GM12878 (cell line): ENCODE measurements at regions not wholly inside any gene's neighbourhood (a gene's known extent, or its start where the extent isn't known, plus 50 kb on each side); places are given as distances from the start of the nearest gene placed in this dataset.

ENCODE experiments used
- ATAC-seq: fragments of 200-7000 bp; cut with Tn5 transposase; 3 replicates; pipeline ENCODE4 v1.9.1; 2020; ENCODE audit warnings: mild to moderate bottlenecking, moderate library complexity
- BruUV-seq: library from RNA; stranded (reverse); fragments of 400-500 nt; replicated peaks from 2 replicates; lab custom pipeline; 2021; lab: Mats Ljungman, UMichigan
- CTCF ChIA-PET: fragments of 300-600 bp; sonication (Branson Sonifier 250); formaldehyde crosslinking; extraction: SDS; loops from one replicate; lab custom pipeline; 2021; ENCODE audit warnings: inconsistent platforms; lab: Yijun Ruan, JAX
- POLR2A ChIA-PET: fragments of 350-600 bp; formaldehyde crosslinking; extraction: SDS; loops from one replicate; lab custom pipeline; 2021; ENCODE audit warnings: inconsistent platforms; lab: Charles Lee
- RAD21 ChIA-PET: fragments of 300-600 bp; sonication (Branson Sonifier 250); formaldehyde crosslinking; loops from one replicate; lab custom pipeline; 2023; ENCODE audit warnings: antibody characterized with exemption; ENCODE audit not compliant: unreplicated experiment; lab: Charles Lee
- SMC1A ChIA-PET: fragments of 300-600 bp; sonication (Branson Sonifier 250); formaldehyde crosslinking; loops from one replicate; lab custom pipeline; 2023; ENCODE audit not compliant: unreplicated experiment, uncharacterized antibody; lab: Charles Lee
- DNase-seq: peaks from one replicate; pipeline ENCODE4 v3.0.0-alpha.2; 2011; ENCODE audit warnings: low read depth, low spot score
- FAIRE-seq: peaks from 3 replicates; lab custom pipeline; 2011; peaks lifted over from hg19 to GRCh38; lab: Jason Lieb, UNC
- H2AFZ ChIP-seq: 2 replicates; pipeline ENCODE4 v1.6.0; 2011; ENCODE audit warnings: low read depth, low read length, control low read depth; ENCODE audit not compliant: control insufficient read depth
- H3K27ac ChIP-seq: 2 replicates; pipeline ENCODE4 v1.5.1; 2011; ENCODE audit warnings: control low read depth; ENCODE audit not compliant: control insufficient read depth, insufficient read depth
- H3K27me3 ChIP-seq, 2 experiments: replicated peaks in 1 of 2; 2 replicates each; pipeline versions ENCODE4 v1.6.0 to v1.6.1; 2011; ENCODE audit warnings: low read length in 1 of 2; ENCODE audit not compliant: control insufficient read depth in 2 of 2, insufficient read depth in 2 of 2
- H3K36me3 ChIP-seq, 2 experiments: 2 replicates each; pipeline ENCODE4 v1.5.1; 2011; ENCODE audit warnings: low read length in 1 of 2; ENCODE audit not compliant: control insufficient read depth in 2 of 2, insufficient read depth in 2 of 2
- H3K4me1 ChIP-seq: 2 replicates; pipeline ENCODE4 v1.6.1; 2011; ENCODE audit warnings: mild to moderate bottlenecking, low read length, moderate library complexity, mixed read lengths; ENCODE audit not compliant: control insufficient read depth, insufficient read depth
- H3K4me2 ChIP-seq: 2 replicates; pipeline ENCODE4 v1.6.0; 2011; ENCODE audit warnings: control low read depth; ENCODE audit not compliant: control insufficient read depth, insufficient read depth
- H3K4me3 ChIP-seq: fragments of 200-600 bp; sonication (generic); 2 replicates; pipeline ENCODE4 v1.5.1; 2016
- H3K79me2 ChIP-seq: 2 replicates; pipeline ENCODE4 v1.6.0; 2011; ENCODE audit warnings: low read length; ENCODE audit not compliant: control insufficient read depth, insufficient read depth
- H3K9ac ChIP-seq: 2 replicates; pipeline ENCODE4 v1.8.0; 2011; ENCODE audit warnings: low read length, control low read depth, mixed read lengths; ENCODE audit not compliant: control insufficient read depth, insufficient read depth
- H3K9me3 ChIP-seq: replicated peaks from 3 replicates; pipeline ENCODE4 v1.5.1; 2011; ENCODE audit warnings: mild to moderate bottlenecking, low read length; ENCODE audit not compliant: control insufficient read depth, insufficient read depth
- H4K20me1 ChIP-seq: 2 replicates; pipeline ENCODE4 v1.6.0; 2011; ENCODE audit not compliant: control insufficient read depth, insufficient read depth
- ATF3 ChIP-seq: IDR thresholded peaks from 2 replicates; pipeline ENCODE4 v1.6.1; 2011; ENCODE audit warnings: low read depth, mild to moderate bottlenecking, low read length, moderate library complexity, borderline replicate concordance; ENCODE audit errors: extremely low read depth
- BCL11A ChIP-seq: IDR thresholded peaks from 2 replicates; pipeline ENCODE4 v1.6.1; 2011; ENCODE audit warnings: low read depth, low read length
- BHLHE40 ChIP-seq, 2 experiments: fragments of 450-650 bp in 1 of 2; IDR thresholded peaks; 2 replicates each; pipeline ENCODE4 v1.6.1; 2011 to 2017; ENCODE audit warnings: low read depth in 2 of 2, borderline replicate concordance in 1 of 2, improper control_type of control experiment in 1 of 2, low read length in 1 of 2, mild to moderate bottlenecking in 1 of 2
- BRCA1 ChIP-seq: IDR thresholded peaks from 2 replicates; pipeline ENCODE4 v1.6.1; 2011; ENCODE audit warnings: low read depth, low read length, improper control_type of control experiment
- CHD4 ChIP-seq: fragments of 200-600 bp; sonication (generic); IDR thresholded peaks from 2 replicates; pipeline ENCODE4 v1.6.1; 2016; ENCODE audit warnings: mild to moderate bottlenecking
- FOXM1 ChIP-seq: IDR thresholded peaks from 2 replicates; pipeline ENCODE4 v1.6.1; 2012; ENCODE audit warnings: low read depth, mild to moderate bottlenecking, inconsistent platforms, low read length, moderate library complexity
- IKZF2 ChIP-seq, 2 experiments: fragments of 450-650 bp; IDR thresholded peaks; 2 replicates each; pipeline ENCODE4 v1.6.1; 2017; ENCODE audit warnings: mild to moderate bottlenecking in 2 of 2, moderate library complexity in 2 of 2
- IRF4 ChIP-seq: IDR thresholded peaks from 2 replicates; pipeline ENCODE4 v1.6.1; 2011; ENCODE audit warnings: low read depth, low read length
- IRF5 ChIP-seq: fragments of 450-650 bp; IDR thresholded peaks from 2 replicates; pipeline ENCODE4 v1.6.1; 2017; ENCODE audit warnings: borderline replicate concordance
- JUNB ChIP-seq: IDR thresholded peaks from 2 replicates; pipeline ENCODE4 v1.6.1; 2016; ENCODE audit warnings: antibody characterized with exemption, mild to moderate bottlenecking
- MTA2 ChIP-seq: fragments of 450-650 bp; IDR thresholded peaks from 2 replicates; pipeline ENCODE4 v1.6.1; 2016; ENCODE audit warnings: low read depth, mild to moderate bottlenecking, moderate library complexity
- NFXL1 ChIP-seq: fragments of 450-650 bp; IDR thresholded peaks from 2 replicates; pipeline ENCODE4 v1.6.1; 2017; ENCODE audit warnings: antibody characterized with exemption, mild to moderate bottlenecking, borderline replicate concordance
- NFYB ChIP-seq: IDR thresholded peaks from 2 replicates; pipeline ENCODE4 v1.6.1; 2011; ENCODE audit warnings: low read depth, mild to moderate bottlenecking, low read length, improper control_type of control experiment, moderate library complexity; ENCODE audit not compliant: insufficient read depth
- RBBP5 ChIP-seq: fragments of 200-600 bp; sonication (generic); conservative IDR thresholded peaks from 2 replicates; pipeline ENCODE4 v1.6.1; 2016
- SREBF2 ChIP-seq: IDR thresholded peaks from 2 replicates; pipeline ENCODE4 v1.6.1; 2012; ENCODE audit warnings: mild to moderate bottlenecking, low read length
- WRNIP1 ChIP-seq: IDR thresholded peaks from 2 replicates; pipeline ENCODE4 v1.6.1; 2011; ENCODE audit warnings: low read depth, low read length, improper control_type of control experiment, borderline replicate concordance
- ZBED1 ChIP-seq: IDR thresholded peaks from 2 replicates; pipeline ENCODE4 v1.6.1; 2016; ENCODE audit warnings: borderline replicate concordance
- WGBS: methylation state at CpG from one replicate; pipeline ENCODE4 v1.1.6; 2016; ENCODE audit warnings: low lambda C conversion rate; ENCODE audit not compliant: insufficient replicate concordance, insufficient coverage; ENCODE audit errors: missing lambda C conversion rate; 5-methylcytosine and 5-hydroxymethylcytosine counted together
- in situ Hi-C: fragments of 300-500 bp; cut with MboI; formaldehyde crosslinking; loops from 9 replicates; pipeline ENCODE4 v1.14.3; 2018; ENCODE audit warnings: mixed read lengths
- intact Hi-C: fragments of 100-400 bp; cut with micrococcal nuclease; formaldehyde crosslinking; loops from one replicate; pipeline ENCODE4 v1.14.2; 2022; ENCODE audit not compliant: unreplicated experiment
- TF ChIP-seq, protein P1 (sequence below): IDR thresholded peaks from 2 replicates; pipeline ENCODE4 v1.6.1; 2011; ENCODE audit warnings: borderline replicate concordance, low read depth, mild to moderate bottlenecking, moderate library complexity, mixed read lengths, low read length; ENCODE audit not compliant: insufficient read depth; ENCODE audit errors: extremely low read length

GRCh38 chrX:97907791-97908190 lies 1024.1 kb downstream of the RPA4 start:
- no peak for ATAC-seq
- Histone ChIP-seq H3K9ac (no peak overlapping the region), H3K79me2 (no peaks in the 10 kb centered on the region), H3K4me1 (no peaks in the 10 kb centered on the region), H3K36me3 (no peaks in the 10 kb centered on the region), H3K4me2 (no peak overlapping the region), H2AFZ (no peak overlapping the region), H3K9me3 (no peaks in the 10 kb centered on the region), H4K20me1 (no peaks in the 10 kb centered on the region), H3K27ac (no peak overlapping the region), H3K27me3 (no peaks in the 10 kb centered on the region), H3K4me3 (no peak overlapping the region)
- TF ChIP-seq IRF5: no peak
- BruUV-seq: no TSS peak
- POLR2A ChIA-PET: no interaction called here
- FAIRE-seq: no peak
- intact Hi-C loops (no loop called here), in situ Hi-C loops (no loop called here)
- DNase-seq: no peak
- WGBS: 0% methylated on average over 1 of the region's 1 CpG
- SMC1A ChIA-PET: no interaction called here
- RAD21 ChIA-PET: no interaction called here
- CTCF ChIA-PET: no interaction called here

DNA sequence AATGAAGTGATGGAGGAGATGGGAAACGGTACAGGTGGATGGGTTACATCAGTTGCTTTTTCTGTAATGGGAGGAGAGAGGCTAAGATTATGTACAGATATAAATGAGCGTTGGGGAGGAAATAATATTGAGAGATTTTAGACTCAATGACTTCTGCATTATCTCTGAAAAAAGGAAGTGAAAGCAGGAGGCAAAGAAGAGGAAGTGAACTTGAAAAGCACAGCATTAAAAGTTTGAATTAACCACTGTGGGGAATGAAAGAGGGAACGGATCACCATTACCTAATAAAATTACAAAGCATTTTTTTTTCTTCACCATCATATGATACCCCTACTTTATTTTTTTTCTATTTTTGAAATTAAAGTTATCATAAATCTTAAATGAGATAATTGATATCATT lies 1025.5 kb downstream of the RPA4 start:
- SMC1A ChIA-PET: no interaction called here
- POLR2A ChIA-PET: no interaction called here
- H3K27me3 ChIP-seq: no peaks in the 10 kb centered on the region
- no peaks in the 10 kb centered on the region for H4K20me1 ChIP-seq
- ATAC-seq (peak; percentile 91), FAIRE-seq (no peak), DNase-seq (peak; percentile 1)
- no peaks in the 10 kb centered on the region for H3K36me3 ChIP-seq
- H3K9ac ChIP-seq: no peak overlapping the region
- H3K9me3 ChIP-seq: no peaks in the 10 kb centered on the region
- no peaks in the 10 kb centered on the region for H3K4me1 ChIP-seq
- no peak overlapping the region for H3K4me3 ChIP-seq
- H3K79me2 ChIP-seq: no peaks in the 10 kb centered on the region
- in situ Hi-C loops: no loop called here
- no peak overlapping the region for H2AFZ ChIP-seq
- H3K27ac ChIP-seq: no peak overlapping the region
- no peak overlapping the region for H3K4me2 ChIP-seq
- CTCF ChIA-PET: no interaction called here
- BruUV-seq: no TSS peak
- RAD21 ChIA-PET: no interaction called here
- intact Hi-C loops: no loop called here
- 2% methylated on average over 3 of the region's 3 CpGs for WGBS
- TF ChIP-seq CHD4: no peak
- no peak for TF ChIP-seq WRNIP1
- peak; percentile 67 for TF ChIP-seq IRF4
- no peak for TF ChIP-seq BHLHE40 (IDR thresholded peaks at IDR 0.05; ENCODE audit: borderline replicate concordance in 1 of 2, low read depth in 2 of 2, low read length in 1 of 2)
- TF ChIP-seq, protein P1, sequence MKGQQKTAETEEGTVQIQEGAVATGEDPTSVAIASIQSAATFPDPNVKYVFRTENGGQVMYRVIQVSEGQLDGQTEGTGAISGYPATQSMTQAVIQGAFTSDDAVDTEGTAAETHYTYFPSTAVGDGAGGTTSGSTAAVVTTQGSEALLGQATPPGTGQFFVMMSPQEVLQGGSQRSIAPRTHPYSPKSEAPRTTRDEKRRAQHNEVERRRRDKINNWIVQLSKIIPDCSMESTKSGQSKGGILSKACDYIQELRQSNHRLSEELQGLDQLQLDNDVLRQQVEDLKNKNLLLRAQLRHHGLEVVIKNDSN: no peak
- peak; percentile 59; the same call in 1 of the 2 replicates for TF ChIP-seq BCL11A
- no peak for TF ChIP-seq SREBF2
- peak; percentile 66 for TF ChIP-seq MTA2
- no peak for TF ChIP-seq NFYB
- TF ChIP-seq FOXM1: no peak
- TF ChIP-seq IKZF2 (IDR thresholded peaks at IDR 0.05): peak in 1 of 2 experiments; percentile 51; a peak in 2 of 4 replicates
- TF ChIP-seq NFXL1: no peak
- no peak for TF ChIP-seq ATF3
- no peak for TF ChIP-seq ZBED1
- no peak for TF ChIP-seq JUNB
- TF ChIP-seq RBBP5: no peak
- no peak for TF ChIP-seq BRCA1
